ENCODE measurements at regions not wholly inside any gene's neighbourhood (a gene's known extent, or its start where the extent isn't known, plus 50 kb on each side); places are given as distances from the start of the nearest gene placed in this dataset.

DNA sequence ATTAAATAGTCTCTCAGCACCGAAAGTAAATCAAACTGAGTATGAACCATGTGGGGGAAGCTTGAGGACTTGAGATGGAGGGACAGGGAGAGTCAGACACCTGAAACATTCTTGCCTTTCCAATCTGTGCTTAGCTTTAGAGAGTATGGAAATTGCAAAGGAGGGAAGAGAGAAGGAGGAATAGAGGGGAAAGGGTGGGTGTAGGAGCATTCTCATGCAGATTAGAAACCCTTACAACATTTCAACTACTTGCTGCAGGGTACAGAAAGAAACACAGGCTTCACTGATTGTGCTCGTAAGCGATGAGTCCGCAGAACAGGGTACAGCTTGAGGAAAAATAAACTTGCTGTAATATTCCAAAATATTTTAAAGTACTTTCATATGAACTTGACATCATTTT, 73.8 kb downstream of the NIBAN1 start:
- Histone ChIP-seq H3K27me3 (replicated peaks) (no peaks in the 10 kb centered on the region), H3K27ac (no peak overlapping the region), H3K9me3 (replicated peaks) (no peaks in the 10 kb centered on the region), H3K36me3 (peaks cover 27% of the 10 kb centered on the region), H3K4me3 (no peak overlapping the region), H3K4me1 (replicated peaks) (peaks cover 5% of the 10 kb centered on the region)
- DNase-seq (ENCODE audit: low read depth in 1 of 2, low spot score in 2 of 2), result no peak

DNA sequence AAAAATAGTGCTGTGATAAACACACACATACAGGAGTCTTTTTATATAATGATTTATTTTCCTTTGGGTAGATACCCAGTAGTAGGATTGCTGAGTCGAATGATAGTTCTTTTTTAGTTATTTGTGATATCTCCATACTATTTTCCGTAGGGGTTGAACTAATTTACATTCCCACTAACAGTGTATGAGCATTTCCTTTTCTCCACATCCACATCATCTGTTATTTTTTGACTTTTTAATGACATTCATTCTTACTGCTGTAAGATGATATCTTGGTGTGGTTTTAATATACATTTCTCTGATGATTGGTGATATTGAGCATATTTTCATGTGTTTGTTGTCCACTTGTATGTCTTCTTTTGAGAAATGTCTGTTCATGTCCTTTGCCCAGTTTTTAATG, 78.3 kb downstream of the NIBAN1 start:
- no peaks in the 10 kb centered on the region for H3K27me3 ChIP-seq (replicated peaks)

GRCh38 chr1:184895086-184895485, 79.2 kb downstream of the NIBAN1 start:
- peaks cover 33% of the 10 kb centered on the region for H3K36me3 ChIP-seq
- H3K4me1 ChIP-seq (replicated peaks), result peaks cover 7% of the 10 kb centered on the region
- no peaks in the 10 kb centered on the region for H3K9me3 ChIP-seq (replicated peaks)
- H3K27me3 ChIP-seq (replicated peaks), result no peaks in the 10 kb centered on the region
- H3K27ac ChIP-seq, result no peak overlapping the region
- DNase-seq (ENCODE audit: low read depth in 1 of 2, low spot score in 2 of 2), result no peak
- no peak overlapping the region for H3K4me3 ChIP-seq

More for the DNA sequence above, 78.3 kb downstream of the NIBAN1 start:
- Histone ChIP-seq H3K9me3 (replicated peaks) (no peaks in the 10 kb centered on the region), H3K36me3 (peaks cover 33% of the 10 kb centered on the region), H3K4me3 (no peak overlapping the region), H3K27ac (no peak overlapping the region), H3K4me1 (replicated peaks) (no peaks in the 10 kb centered on the region)
- no peak for DNase-seq (ENCODE audit: low read depth in 1 of 2, low spot score in 2 of 2)

DNA sequence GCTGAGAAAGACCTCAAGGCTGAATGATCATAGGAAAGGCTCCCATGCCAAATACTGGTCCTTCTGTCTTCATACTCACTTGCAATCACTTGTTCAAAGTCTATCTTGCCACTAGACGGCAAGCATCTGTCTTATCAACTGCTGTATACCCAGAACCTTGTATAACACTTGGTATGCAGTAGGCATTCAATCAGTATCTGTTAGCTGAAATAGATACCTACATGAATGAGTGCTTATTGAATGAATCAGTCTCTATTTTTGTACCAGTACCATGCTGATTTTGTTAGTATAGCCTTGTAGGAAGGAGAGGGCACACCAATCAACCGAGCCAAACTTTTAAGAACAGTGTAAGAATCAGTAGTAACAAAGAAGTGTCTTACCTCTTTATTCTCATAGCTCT, 80.6 kb downstream of the NIBAN1 start:
- no peak for DNase-seq (ENCODE audit: low read depth in 1 of 2, low spot score in 2 of 2)
- no peak overlapping the region for H3K27ac ChIP-seq
- H3K9me3 ChIP-seq (replicated peaks), result no peaks in the 10 kb centered on the region
- no peaks in the 10 kb centered on the region for H3K27me3 ChIP-seq (replicated peaks)
- H3K4me1 ChIP-seq (replicated peaks), result peaks cover 16% of the 10 kb centered on the region
- H3K36me3 ChIP-seq, result peaks cover 36% of the 10 kb centered on the region
- no peak overlapping the region for H3K4me3 ChIP-seq

GRCh38 chr1:184892116-184892515, 82.2 kb downstream of the NIBAN1 start:
- DNase-seq (ENCODE audit: low read depth in 1 of 2, low spot score in 2 of 2), result no peak
- H3K4me1 ChIP-seq (replicated peaks), result peaks cover 26% of the 10 kb centered on the region
- H3K9me3 ChIP-seq (replicated peaks), result no peaks in the 10 kb centered on the region
- H3K36me3 ChIP-seq, result peaks cover 22% of the 10 kb centered on the region
- H3K27me3 ChIP-seq (replicated peaks), result no peaks in the 10 kb centered on the region
- H3K4me3 ChIP-seq, result no peak overlapping the region
- no peak overlapping the region for H3K27ac ChIP-seq

GRCh38 chr1:184891440-184891839, 82.9 kb downstream of the NIBAN1 start:
- Histone ChIP-seq H3K4me1 (replicated peaks) (peaks cover 31% of the 10 kb centered on the region), H3K36me3 (peaks cover 18% of the 10 kb centered on the region; the same call in 1 of the 2 replicates), H3K27ac (no peak overlapping the region), H3K4me3 (no peak overlapping the region), H3K9me3 (replicated peaks) (no peaks in the 10 kb centered on the region), H3K27me3 (replicated peaks) (no peaks in the 10 kb centered on the region)
- no peak for DNase-seq (ENCODE audit: low read depth in 1 of 2, low spot score in 2 of 2)

DNA sequence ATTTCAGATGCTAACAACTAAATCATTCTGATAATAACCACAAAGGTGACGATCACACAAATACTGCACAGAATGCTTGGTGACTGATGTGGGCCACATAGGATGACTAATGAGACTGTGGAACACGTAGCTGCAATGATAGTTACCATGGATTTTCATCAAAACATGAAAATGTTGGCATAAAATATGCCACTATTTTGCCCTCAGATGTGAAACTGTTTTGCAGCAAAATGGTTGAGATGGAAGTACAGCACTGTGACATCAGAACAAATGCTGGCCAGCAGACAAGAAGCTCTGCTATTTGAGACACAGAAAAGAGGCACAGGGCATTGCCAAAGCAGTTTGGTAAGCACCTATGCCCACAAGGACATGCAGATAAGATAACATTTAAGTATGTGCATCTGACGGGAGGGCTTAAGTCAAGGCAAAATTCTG, 83.8 kb downstream of the NIBAN1 start:
- no peak for DNase-seq (ENCODE audit: low read depth in 1 of 2, low spot score in 2 of 2)
- peaks cover 33% of the 10 kb centered on the region for H3K4me1 ChIP-seq (replicated peaks)
- no peak overlapping the region for H3K4me3 ChIP-seq
- H3K27me3 ChIP-seq (replicated peaks), result no peaks in the 10 kb centered on the region
- no peaks in the 10 kb centered on the region for H3K9me3 ChIP-seq (replicated peaks)
- H3K36me3 ChIP-seq, result peaks cover 14% of the 10 kb centered on the region; the same call in 1 of the 2 replicates
- H3K27ac ChIP-seq, result peak overlapping the region; percentile 49; the same call in 1 of the 2 replicates

DNA sequence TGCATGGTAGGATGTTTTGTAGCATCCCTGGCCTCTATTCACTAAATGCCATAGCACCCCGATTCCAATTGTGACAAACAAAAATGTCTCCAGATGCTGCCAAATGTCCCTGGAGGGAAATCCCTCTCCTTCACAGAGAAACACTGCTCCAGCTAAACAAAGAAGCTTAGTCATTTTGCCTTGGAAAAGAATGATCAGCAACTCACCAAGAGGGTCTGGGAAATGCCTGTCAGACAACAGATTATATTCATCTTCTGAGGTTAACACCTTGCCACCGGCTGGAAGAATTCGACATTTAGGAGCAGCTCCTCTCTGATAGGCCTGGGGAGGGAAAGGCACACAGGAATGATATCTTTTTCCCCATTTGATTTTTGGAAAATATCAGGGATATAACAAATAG, 84.4 kb downstream of the NIBAN1 start:
- DNase-seq (ENCODE audit: low read depth in 1 of 2, low spot score in 2 of 2), result no peak
- peak overlapping the region; percentile 49; the same call in 1 of the 2 replicates for H3K27ac ChIP-seq

GRCh38 chr1:184889166-184889565, 85.1 kb downstream of the NIBAN1 start:
- Histone ChIP-seq H3K27me3 (replicated peaks) (no peaks in the 10 kb centered on the region), H3K4me1 (replicated peaks) (peaks cover 33% of the 10 kb centered on the region), H3K4me3 (no peak overlapping the region), H3K36me3 (peaks cover 13% of the 10 kb centered on the region; the same call in 1 of the 2 replicates), H3K27ac (peak overlapping the region; percentile 49; the same call in 1 of the 2 replicates), H3K9me3 (replicated peaks) (no peaks in the 10 kb centered on the region)
- DNase-seq (ENCODE audit: low read depth in 1 of 2, low spot score in 2 of 2), result no peak

More for the DNA sequence above, 84.4 kb downstream of the NIBAN1 start:
- Histone ChIP-seq H3K27me3 (replicated peaks) (no peaks in the 10 kb centered on the region), H3K4me1 (replicated peaks) (peaks cover 33% of the 10 kb centered on the region), H3K9me3 (replicated peaks) (no peaks in the 10 kb centered on the region), H3K36me3 (peaks cover 10% of the 10 kb centered on the region; the same call in 1 of the 2 replicates), H3K4me3 (no peak overlapping the region)

DNA sequence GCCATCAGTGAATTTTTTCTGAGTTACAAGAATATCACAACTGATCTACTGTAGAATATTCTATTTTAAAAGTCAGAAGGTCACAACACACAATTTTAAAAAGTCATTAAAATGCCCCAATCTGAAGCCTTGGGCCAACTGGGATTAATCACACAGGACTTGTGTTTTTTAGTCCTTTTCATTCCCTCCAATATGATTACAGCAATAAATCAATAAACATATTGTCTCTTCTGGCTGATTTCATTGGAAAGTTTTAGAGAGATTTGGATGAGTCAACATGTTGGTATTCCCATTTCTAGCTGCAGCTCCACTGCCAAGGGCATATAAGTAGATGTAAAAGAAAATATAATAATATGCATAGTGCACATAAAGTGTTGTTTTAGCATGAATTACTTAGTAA, 85.8 kb downstream of the NIBAN1 start:
- no peaks in the 10 kb centered on the region for H3K27me3 ChIP-seq (replicated peaks)
- H3K36me3 ChIP-seq, result peaks cover 13% of the 10 kb centered on the region; the same call in 1 of the 2 replicates
- no peak overlapping the region for H3K4me3 ChIP-seq
- H3K9me3 ChIP-seq (replicated peaks), result no peaks in the 10 kb centered on the region
- no peak overlapping the region for H3K27ac ChIP-seq
- peaks cover 33% of the 10 kb centered on the region for H3K4me1 ChIP-seq (replicated peaks)
- no peak for DNase-seq (ENCODE audit: low read depth in 1 of 2, low spot score in 2 of 2)

- Histone ChIP-seq H3K27ac (no peak overlapping the region), H3K4me3 (no peak overlapping the region), H3K4me1 (replicated peaks) (peaks cover 12% of the 10 kb centered on the region), H3K36me3 (peaks cover 12% of the 10 kb centered on the region), H3K9me3 (replicated peaks) (no peaks in the 10 kb centered on the region), H3K27me3 (replicated peaks) (no peaks in the 10 kb centered on the region)
- no peak for DNase-seq (ENCODE audit: low read depth in 1 of 2, low spot score in 2 of 2)
Measured at GRCh38 chr1:184882957-184883815, 91.1 kb downstream of the NIBAN1 start.

DNA sequence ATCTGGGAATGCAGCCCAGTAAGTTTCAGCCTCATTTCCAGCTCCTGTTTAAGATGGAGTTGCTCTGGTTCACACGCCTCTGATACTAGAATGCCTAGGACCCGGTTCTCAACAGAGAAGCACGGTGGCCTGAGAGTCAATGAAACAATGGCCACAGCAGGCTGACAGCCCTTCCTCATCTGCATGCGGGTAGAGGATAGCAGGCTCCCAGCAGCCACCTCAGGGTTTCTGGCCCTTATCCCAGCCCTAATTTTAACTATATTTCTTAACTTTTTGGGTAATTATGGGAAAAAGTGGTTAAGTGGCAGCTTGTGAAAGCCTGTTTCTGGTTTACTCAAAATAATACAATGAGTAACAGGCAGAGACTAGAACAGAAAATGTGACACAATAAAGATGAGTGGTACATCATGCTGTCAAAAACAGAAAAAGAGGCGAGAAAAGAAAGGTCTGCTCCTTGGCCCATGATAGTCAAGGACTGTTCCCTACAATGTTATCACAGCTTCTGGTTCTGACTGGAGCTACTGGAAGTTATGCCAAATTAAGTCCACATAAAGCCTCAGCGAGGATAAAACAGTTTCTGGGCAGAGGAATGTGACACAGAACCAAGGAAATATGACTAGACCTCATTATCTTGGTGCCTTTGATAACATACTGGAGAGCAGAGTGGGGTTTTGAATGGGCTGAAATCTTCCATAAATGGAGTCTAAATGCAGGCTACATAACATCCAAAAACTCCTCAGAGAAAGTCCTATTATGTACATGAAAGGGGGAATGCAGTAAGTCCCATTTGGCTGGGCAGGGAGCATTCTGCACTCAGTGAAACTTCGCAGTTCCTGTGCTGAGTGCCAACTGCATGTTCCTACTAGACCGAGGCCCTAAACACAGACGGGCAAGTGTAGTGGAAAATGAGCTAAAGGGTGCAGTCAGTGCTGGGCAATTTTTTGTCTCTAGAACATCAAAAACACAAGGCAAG, 92.1 kb downstream of the NIBAN1 start:
- no peak for DNase-seq (ENCODE audit: low read depth in 1 of 2, low spot score in 2 of 2)
- Histone ChIP-seq H3K9me3 (replicated peaks) (no peaks in the 10 kb centered on the region), H3K4me3 (no peak overlapping the region)

GRCh38 chr1:184879876-184880557, 94.3 kb downstream of the NIBAN1 start:
- no peaks in the 10 kb centered on the region for H3K4me1 ChIP-seq (replicated peaks)
- peaks cover 12% of the 10 kb centered on the region for H3K36me3 ChIP-seq
- no peak overlapping the region for H3K27ac ChIP-seq
- no peak for DNase-seq (ENCODE audit: low read depth in 1 of 2, low spot score in 2 of 2)
- no peaks in the 10 kb centered on the region for H3K9me3 ChIP-seq (replicated peaks)
- no peak overlapping the region for H3K4me3 ChIP-seq
- H3K27me3 ChIP-seq (replicated peaks), result no peaks in the 10 kb centered on the region

More for the DNA sequence above, 92.1 kb downstream of the NIBAN1 start:
- Histone ChIP-seq H3K4me1 (replicated peaks) (peaks cover 7% of the 10 kb centered on the region), H3K27ac (no peak overlapping the region), H3K36me3 (peaks cover 12% of the 10 kb centered on the region), H3K27me3 (replicated peaks) (no peaks in the 10 kb centered on the region)

Measured in SJSA1 (cell line).